ENCODE measurements at regions not wholly inside any gene's neighbourhood (a gene's known extent, or its start where the extent isn't known, plus 50 kb on each side); places are given as distances from the start of the nearest gene placed in this dataset.

DNA sequence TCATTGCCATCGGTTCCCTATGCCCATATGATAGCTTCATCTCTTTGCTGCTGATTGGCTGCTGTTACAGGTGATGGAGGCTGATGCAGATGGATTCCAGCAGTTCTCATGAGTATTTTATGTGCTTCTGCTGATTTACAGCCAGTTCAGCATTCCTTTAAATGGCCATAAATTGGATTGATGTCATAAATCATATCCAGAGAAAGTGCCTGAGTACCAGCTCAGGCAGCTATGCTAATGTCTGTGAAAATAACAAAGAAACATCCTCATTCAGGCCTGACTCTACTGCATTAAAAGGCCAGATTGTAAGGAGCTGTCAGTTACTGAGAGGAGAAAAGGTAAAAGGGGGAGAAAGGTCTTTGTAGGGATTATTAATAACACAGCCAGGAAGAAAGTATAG is 756.8 kb downstream of the IGSF11 start:
- no peaks in the 10 kb centered on the region for H3K9me3 ChIP-seq
- no peak overlapping the region for H3K27ac ChIP-seq
- no peak for DNase-seq
- H3K4me3 ChIP-seq = no peak overlapping the region
- no peaks in the 10 kb centered on the region for H3K27me3 ChIP-seq
- no peaks in the 10 kb centered on the region for H3K36me3 ChIP-seq
- TF ChIP-seq, protein P1, sequence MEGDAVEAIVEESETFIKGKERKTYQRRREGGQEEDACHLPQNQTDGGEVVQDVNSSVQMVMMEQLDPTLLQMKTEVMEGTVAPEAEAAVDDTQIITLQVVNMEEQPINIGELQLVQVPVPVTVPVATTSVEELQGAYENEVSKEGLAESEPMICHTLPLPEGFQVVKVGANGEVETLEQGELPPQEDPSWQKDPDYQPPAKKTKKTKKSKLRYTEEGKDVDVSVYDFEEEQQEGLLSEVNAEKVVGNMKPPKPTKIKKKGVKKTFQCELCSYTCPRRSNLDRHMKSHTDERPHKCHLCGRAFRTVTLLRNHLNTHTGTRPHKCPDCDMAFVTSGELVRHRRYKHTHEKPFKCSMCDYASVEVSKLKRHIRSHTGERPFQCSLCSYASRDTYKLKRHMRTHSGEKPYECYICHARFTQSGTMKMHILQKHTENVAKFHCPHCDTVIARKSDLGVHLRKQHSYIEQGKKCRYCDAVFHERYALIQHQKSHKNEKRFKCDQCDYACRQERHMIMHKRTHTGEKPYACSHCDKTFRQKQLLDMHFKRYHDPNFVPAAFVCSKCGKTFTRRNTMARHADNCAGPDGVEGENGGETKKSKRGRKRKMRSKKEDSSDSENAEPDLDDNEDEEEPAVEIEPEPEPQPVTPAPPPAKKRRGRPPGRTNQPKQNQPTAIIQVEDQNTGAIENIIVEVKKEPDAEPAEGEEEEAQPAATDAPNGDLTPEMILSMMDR (IDR thresholded peaks at IDR 0.05) = no peak
- no peak for TF ChIP-seq POLR2A (IDR thresholded peaks at IDR 0.05)
- H3K4me1 ChIP-seq = no peaks in the 10 kb centered on the region

DNA sequence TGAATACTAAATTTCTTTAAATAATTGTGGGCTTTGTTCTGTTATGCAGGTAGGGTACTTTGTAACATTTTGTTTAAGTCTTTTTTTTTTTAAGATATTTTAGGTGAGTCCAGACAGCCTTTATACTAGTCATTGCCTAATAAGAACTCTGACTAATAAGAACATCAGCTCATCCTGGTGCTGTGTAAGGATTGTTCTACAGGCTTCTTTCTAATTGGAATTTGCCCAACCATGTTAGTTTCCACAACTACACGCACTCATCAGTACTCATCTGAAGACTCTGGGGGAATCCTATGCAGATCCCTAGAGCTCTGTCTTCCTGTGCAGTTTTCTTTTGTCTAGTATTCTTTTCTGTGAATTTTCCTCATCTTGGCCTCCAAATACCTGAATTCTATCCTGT is 741.8 kb downstream of the IGSF11 start:
- no peak for TF ChIP-seq POLR2A (IDR thresholded peaks at IDR 0.05)
- TF ChIP-seq, protein P1 (IDR thresholded peaks at IDR 0.05) = no peak
- Histone ChIP-seq H3K9me3 (no peaks in the 10 kb centered on the region), H3K4me1 (no peaks in the 10 kb centered on the region), H3K36me3 (no peaks in the 10 kb centered on the region), H3K27ac (no peak overlapping the region), H3K27me3 (no peaks in the 10 kb centered on the region), H3K4me3 (no peak overlapping the region)
- DNase-seq = no peak

DNA sequence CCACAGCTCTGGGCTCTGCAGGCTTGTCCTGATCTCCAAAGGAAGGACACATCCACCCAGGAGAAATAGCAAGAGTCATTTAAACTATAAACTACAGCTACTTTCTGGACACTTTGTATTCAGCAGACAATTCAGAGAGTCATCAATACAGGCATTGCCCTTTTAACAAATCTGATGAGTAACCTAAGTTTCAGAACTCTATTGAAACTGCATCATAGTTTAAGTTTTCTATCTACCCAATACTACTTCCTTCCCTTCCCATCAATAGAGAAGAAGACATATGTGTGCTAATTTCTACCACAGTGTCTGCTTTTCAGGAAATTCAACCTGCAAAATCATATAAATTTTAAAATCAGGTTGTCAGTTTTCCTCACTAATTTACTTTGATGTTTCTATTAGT is 736.5 kb downstream of the IGSF11 start:
- DNase-seq = no peak
- no peaks in the 10 kb centered on the region for H3K36me3 ChIP-seq
- no peak overlapping the region for H3K4me3 ChIP-seq
- no peaks in the 10 kb centered on the region for H3K27me3 ChIP-seq
- no peaks in the 10 kb centered on the region for H3K4me1 ChIP-seq
- H3K27ac ChIP-seq = no peak overlapping the region
- TF ChIP-seq, protein P1 (IDR thresholded peaks at IDR 0.05) = no peak
- no peak for TF ChIP-seq POLR2A (IDR thresholded peaks at IDR 0.05)
- H3K9me3 ChIP-seq = no peaks in the 10 kb centered on the region

DNA sequence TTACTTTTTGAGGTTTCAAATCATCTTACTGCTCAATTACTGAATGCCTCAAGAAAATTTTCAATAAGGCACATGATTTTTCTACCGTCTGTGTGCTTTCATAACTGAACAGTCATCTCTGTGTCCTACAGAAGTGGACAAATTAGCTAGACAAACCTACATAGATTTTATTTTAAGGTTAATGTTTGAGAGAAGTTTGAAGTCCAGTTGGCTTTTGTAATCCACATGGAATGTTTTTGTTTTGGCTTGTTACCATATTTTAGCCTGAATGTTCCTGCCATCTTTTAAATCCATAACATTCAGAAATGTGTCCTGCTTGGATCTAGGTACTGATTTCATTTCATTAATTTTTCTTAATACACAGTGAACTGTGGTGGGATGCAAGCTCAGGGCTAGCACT is 730.1 kb downstream of the IGSF11 start:
- Histone ChIP-seq H3K36me3 (no peaks in the 10 kb centered on the region), H3K4me3 (no peak overlapping the region), H3K27ac (no peak overlapping the region), H3K4me1 (no peaks in the 10 kb centered on the region), H3K9me3 (no peaks in the 10 kb centered on the region), H3K27me3 (no peaks in the 10 kb centered on the region)
- TF ChIP-seq, protein P1 (IDR thresholded peaks at IDR 0.05) = no peak
- no peak for TF ChIP-seq POLR2A (IDR thresholded peaks at IDR 0.05)
- DNase-seq = no peak

DNA sequence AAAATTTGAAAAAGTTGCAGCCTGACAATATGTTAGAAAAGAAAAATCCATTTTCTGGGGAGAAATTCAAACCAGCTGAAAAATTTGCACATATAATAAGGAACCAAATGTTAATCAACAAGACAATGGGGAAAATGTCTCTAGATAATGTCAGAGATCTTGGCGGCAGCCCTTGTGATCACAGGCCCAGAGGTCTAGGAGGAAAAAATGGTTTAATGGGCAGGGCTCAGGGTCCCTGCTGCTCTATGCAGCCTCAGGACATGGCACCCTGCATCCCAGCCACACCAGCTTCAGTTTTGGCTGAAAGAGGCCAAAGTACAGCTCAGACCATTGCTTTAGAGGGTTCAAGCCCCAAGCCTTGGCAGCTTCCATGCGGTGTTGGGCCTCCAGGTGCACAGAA is 701.9 kb downstream of the IGSF11 start:
- H3K9me3 ChIP-seq = peaks cover 0 to 16% (median 0%) of the 10 kb centered on the region in 4 donors
- H3K4me3 ChIP-seq = no peak overlapping the region
- no peaks in the 10 kb centered on the region for H3K36me3 ChIP-seq
- no peak overlapping the region for H3K27ac ChIP-seq
- no peaks in the 10 kb centered on the region for H3K27me3 ChIP-seq
- no peak for DNase-seq
- TF ChIP-seq POLR2A (IDR thresholded peaks at IDR 0.05) = no peak
- TF ChIP-seq, protein P1 (IDR thresholded peaks at IDR 0.05) = no peak
- H3K4me1 ChIP-seq = no peaks in the 10 kb centered on the region

DNA sequence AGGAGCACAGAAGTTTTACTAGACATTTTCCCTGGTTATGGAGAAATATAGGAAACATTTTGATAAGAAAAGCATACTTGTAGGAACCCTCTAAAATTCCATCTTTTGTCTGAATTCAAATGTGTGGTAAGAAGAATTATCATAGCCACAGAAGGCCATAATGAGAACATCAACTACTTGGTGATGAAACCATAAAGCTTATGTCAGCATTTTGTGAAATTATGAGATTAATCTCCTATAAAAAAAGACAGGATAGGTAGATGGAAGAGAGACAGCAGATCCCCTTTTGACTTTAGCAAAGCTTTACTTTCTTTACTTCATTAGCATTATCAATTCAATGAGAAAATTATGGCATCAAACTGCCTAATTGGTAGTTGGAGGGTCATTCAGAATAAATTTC is 697.0 kb downstream of the IGSF11 start:
- H3K27me3 ChIP-seq = no peaks in the 10 kb centered on the region
- TF ChIP-seq, protein P1 (IDR thresholded peaks at IDR 0.05) = no peak
- no peak for TF ChIP-seq POLR2A (IDR thresholded peaks at IDR 0.05)
- no peaks in the 10 kb centered on the region for H3K36me3 ChIP-seq
- DNase-seq = no peak
- no peaks in the 10 kb centered on the region for H3K4me1 ChIP-seq
- peaks cover 0 to 7% (median 0%) of the 10 kb centered on the region in 4 donors for H3K9me3 ChIP-seq
- no peak overlapping the region for H3K27ac ChIP-seq
- no peak overlapping the region for H3K4me3 ChIP-seq

Measured in Peyer's patch (tissue), 4 donors.